Osteocyte (in vitro differentiated cells): ENCODE measurements at regions not wholly inside any gene's neighbourhood (a gene's known extent, or its start where the extent isn't known, plus 50 kb on each side); places are given as distances from the start of the nearest gene placed in this dataset.
"Not testable (repeated sequence)": the region's sequence is repeated elsewhere in the genome, so short reads cannot be mapped to it uniquely, and the experiment has no call there.

Experiments used
- DNase-seq: peaks from one replicate; pipeline ENCODE4 v3.0.0; 2021; ENCODE audit warnings: mixed read lengths; ENCODE audit not compliant: unreplicated experiment; ENCODE audit errors: extremely low spot score
- H3K27ac Mint-ChIP-seq: one replicate; pipeline ENCODE4 v1.8.0; 2021; ENCODE audit warnings: mild to moderate bottlenecking, mixed read lengths; ENCODE audit not compliant: unreplicated experiment
- H3K27me3 Mint-ChIP-seq: one replicate; pipeline ENCODE4 v1.8.0; 2021; ENCODE audit warnings: mixed read lengths; ENCODE audit not compliant: unreplicated experiment
- H3K36me3 Mint-ChIP-seq: one replicate; pipeline ENCODE4 v1.8.0; 2021; ENCODE audit warnings: mixed read lengths; ENCODE audit not compliant: unreplicated experiment
- H3K4me1 Mint-ChIP-seq: one replicate; pipeline ENCODE4 v1.8.0; 2021; ENCODE audit warnings: mixed read lengths; ENCODE audit not compliant: unreplicated experiment
- H3K4me3 Mint-ChIP-seq: one replicate; pipeline ENCODE4 v1.8.0; 2021; ENCODE audit warnings: mild to moderate bottlenecking, moderate library complexity, mixed read lengths; ENCODE audit not compliant: unreplicated experiment
- H3K9me3 Mint-ChIP-seq: one replicate; pipeline ENCODE4 v1.8.0; 2021; ENCODE audit warnings: mixed read lengths; ENCODE audit not compliant: unreplicated experiment
- TF ChIP-seq, protein P1 (sequence below): fragments of 200-600 bp; sonication (generic); IDR thresholded peaks from 2 replicates; pipeline ENCODE4 v1.5.0; 2021; ENCODE audit warnings: antibody characterized with exemption, mild to moderate bottlenecking, moderate library complexity

GRCh38 chr1:194358208-194358581 is 1171.8 kb upstream of the B3GALT2 start:
- Mint-ChIP-seq H3K27me3 (no peaks in the 10 kb centered on the region), H3K4me1 (no peaks in the 10 kb centered on the region), H3K9me3 (no peaks in the 10 kb centered on the region), H3K36me3 (no peaks in the 10 kb centered on the region), H3K27ac (no peak overlapping the region), H3K4me3 (no peak overlapping the region)
- TF ChIP-seq, protein P1, sequence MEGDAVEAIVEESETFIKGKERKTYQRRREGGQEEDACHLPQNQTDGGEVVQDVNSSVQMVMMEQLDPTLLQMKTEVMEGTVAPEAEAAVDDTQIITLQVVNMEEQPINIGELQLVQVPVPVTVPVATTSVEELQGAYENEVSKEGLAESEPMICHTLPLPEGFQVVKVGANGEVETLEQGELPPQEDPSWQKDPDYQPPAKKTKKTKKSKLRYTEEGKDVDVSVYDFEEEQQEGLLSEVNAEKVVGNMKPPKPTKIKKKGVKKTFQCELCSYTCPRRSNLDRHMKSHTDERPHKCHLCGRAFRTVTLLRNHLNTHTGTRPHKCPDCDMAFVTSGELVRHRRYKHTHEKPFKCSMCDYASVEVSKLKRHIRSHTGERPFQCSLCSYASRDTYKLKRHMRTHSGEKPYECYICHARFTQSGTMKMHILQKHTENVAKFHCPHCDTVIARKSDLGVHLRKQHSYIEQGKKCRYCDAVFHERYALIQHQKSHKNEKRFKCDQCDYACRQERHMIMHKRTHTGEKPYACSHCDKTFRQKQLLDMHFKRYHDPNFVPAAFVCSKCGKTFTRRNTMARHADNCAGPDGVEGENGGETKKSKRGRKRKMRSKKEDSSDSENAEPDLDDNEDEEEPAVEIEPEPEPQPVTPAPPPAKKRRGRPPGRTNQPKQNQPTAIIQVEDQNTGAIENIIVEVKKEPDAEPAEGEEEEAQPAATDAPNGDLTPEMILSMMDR = no peak
- no peak for DNase-seq

GRCh38 chr1:194357573-194358207 is 1171.3 kb upstream of the B3GALT2 start:
- not testable (repeated sequence) for DNase-seq, H3K4me3 Mint-ChIP-seq, H3K27ac Mint-ChIP-seq, H3K36me3 Mint-ChIP-seq, H3K4me1 Mint-ChIP-seq, H3K9me3 Mint-ChIP-seq, H3K27me3 Mint-ChIP-seq

- H3K27me3 Mint-ChIP-seq = no peaks in the 10 kb centered on the region
- H3K27ac Mint-ChIP-seq = no peak overlapping the region
- H3K4me1 Mint-ChIP-seq = no peaks in the 10 kb centered on the region
- H3K4me3 Mint-ChIP-seq = no peak overlapping the region
- TF ChIP-seq, protein P1 = no peak
- no peaks in the 10 kb centered on the region for H3K9me3 Mint-ChIP-seq
- no peaks in the 10 kb centered on the region for H3K36me3 Mint-ChIP-seq
- no peak for DNase-seq
These were observed 1169.2 kb upstream of the B3GALT2 start for GRCh38 chr1:194355488-194356106.

- TF ChIP-seq, protein P1 = no peak
These were observed 1166.7 kb upstream of the B3GALT2 start for GRCh38 chr1:194353121-194353520.

GRCh38 chr1:194347200-194347599 is 1160.8 kb upstream of the B3GALT2 start:
- Mint-ChIP-seq H3K27me3 (no peaks in the 10 kb centered on the region), H3K36me3 (no peaks in the 10 kb centered on the region), H3K4me3 (no peak overlapping the region), H3K9me3 (peaks cover 9% of the 10 kb centered on the region), H3K27ac (no peak overlapping the region), H3K4me1 (no peaks in the 10 kb centered on the region)
- DNase-seq = no peak
- TF ChIP-seq, protein P1 = no peak

More at GRCh38 chr1:194353121-194353520, 1166.7 kb upstream of the B3GALT2 start:
- Mint-ChIP-seq H3K27me3 (no peaks in the 10 kb centered on the region), H3K27ac (no peak overlapping the region), H3K4me3 (no peak overlapping the region), H3K9me3 (peaks cover 2% of the 10 kb centered on the region), H3K4me1 (no peaks in the 10 kb centered on the region), H3K36me3 (no peaks in the 10 kb centered on the region)
- no peak for DNase-seq
